ENCODE measurements at regions not wholly inside any gene's neighbourhood (a gene's known extent, or its start where the extent isn't known, plus 50 kb on each side); places are given as distances from the start of the nearest gene placed in this dataset.

DNA sequence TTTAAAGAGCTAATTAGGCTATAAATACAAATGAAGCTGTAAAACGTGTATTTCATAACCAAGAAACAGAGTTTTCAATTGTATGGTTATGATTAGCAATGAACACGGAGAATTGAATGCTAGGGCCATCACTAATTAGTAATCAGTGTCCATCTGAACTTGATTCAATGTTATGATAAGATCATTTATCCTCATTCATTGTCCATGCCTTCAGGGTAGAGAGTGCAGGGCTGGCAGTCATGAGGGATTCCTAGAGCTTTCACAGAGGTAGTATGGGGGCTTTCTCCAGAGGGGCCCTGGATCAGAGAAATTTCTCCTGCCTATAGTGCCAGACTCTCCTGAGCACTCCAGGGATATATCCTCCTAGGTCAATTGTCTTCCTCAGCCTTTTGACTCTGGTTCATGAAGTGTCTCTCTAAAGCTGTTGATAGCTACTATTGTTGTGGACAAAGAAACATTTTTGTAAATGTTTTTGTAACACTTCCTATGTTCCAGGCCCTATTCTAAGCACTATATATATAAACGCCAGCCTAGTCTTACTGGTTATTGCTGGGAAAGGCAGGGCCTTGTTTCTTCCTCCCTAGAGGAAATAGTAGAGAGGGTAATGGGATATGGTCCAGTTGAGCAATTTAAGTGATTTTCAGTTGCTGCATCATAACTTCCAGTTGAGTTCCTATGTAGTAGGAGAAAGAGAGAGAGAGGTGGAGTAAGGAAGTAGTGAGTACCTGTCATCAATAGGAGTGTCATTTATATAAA, 249.0 kb downstream of the NFKBIZ start:
- Histone ChIP-seq H3K27ac (no peak overlapping the region), H3K9me3 (no peaks in the 10 kb centered on the region), H3K4me3 (no peak overlapping the region), H3K27me3 (no peaks in the 10 kb centered on the region), H3K4me1 (no peaks in the 10 kb centered on the region), H3K36me3 (no peaks in the 10 kb centered on the region)
- TF ChIP-seq POLR2AphosphoS5 (IDR thresholded peaks at IDR 0.05; ENCODE audit: insufficient read depth in 1 of 2, low read depth in 1 of 2), result no peak
- intact Hi-C loops (cut with DNase I), result no loop called here
- no peak for DNase-seq (ENCODE audit: extremely low spot score in 2 of 2)

GRCh38 chr3:102099913-102100312, 250.6 kb downstream of the NFKBIZ start:
- H3K4me3 ChIP-seq, result no peak overlapping the region
- intact Hi-C loops (cut with DNase I), result no loop called here
- DNase-seq (ENCODE audit: extremely low spot score in 2 of 2), result no peak

GRCh38 chr3:102102394-102102793, 253.1 kb downstream of the NFKBIZ start:
- Histone ChIP-seq H3K27ac (no peak overlapping the region), H3K36me3 (no peaks in the 10 kb centered on the region), H3K4me3 (no peak overlapping the region), H3K4me1 (no peaks in the 10 kb centered on the region), H3K27me3 (no peaks in the 10 kb centered on the region), H3K9me3 (no peaks in the 10 kb centered on the region)
- DNase-seq (ENCODE audit: extremely low spot score in 2 of 2), result no peak
- intact Hi-C loops (cut with DNase I), result no loop called here
- TF ChIP-seq CTCF (IDR thresholded peaks at IDR 0.05), result no peak
- no peak for TF ChIP-seq POLR2A (IDR thresholded peaks at IDR 0.05)
- no peak for TF ChIP-seq POLR2AphosphoS5 (IDR thresholded peaks at IDR 0.05; ENCODE audit: insufficient read depth in 1 of 2, low read depth in 1 of 2)

More at GRCh38 chr3:102099913-102100312, 250.6 kb downstream of the NFKBIZ start:
- Histone ChIP-seq H3K9me3 (no peaks in the 10 kb centered on the region), H3K4me1 (no peaks in the 10 kb centered on the region), H3K27me3 (no peaks in the 10 kb centered on the region), H3K36me3 (no peaks in the 10 kb centered on the region), H3K27ac (no peak overlapping the region)
- TF ChIP-seq POLR2AphosphoS5 (IDR thresholded peaks at IDR 0.05; ENCODE audit: insufficient read depth in 1 of 2, low read depth in 1 of 2), result no peak
- TF ChIP-seq POLR2A (IDR thresholded peaks at IDR 0.05), result no peak
- no peak for TF ChIP-seq CTCF (IDR thresholded peaks at IDR 0.05)

DNA sequence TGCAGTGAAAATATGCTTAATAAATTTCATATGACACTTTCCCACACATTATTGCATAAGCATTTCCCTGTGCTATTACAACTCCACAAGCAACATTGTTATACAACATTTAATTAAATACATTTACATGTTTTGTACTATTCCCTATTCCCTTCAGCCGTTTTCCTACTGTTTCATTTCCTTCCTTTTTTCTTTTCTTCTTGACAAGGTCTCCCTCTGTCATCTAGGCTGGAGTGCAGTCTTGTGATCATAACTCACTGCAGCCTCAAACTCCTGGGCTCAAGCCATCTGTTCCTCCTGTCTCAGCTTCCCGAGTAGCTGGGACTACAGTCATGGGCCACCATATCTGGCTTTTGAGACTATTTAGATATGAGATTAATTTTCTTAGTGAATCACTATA, 254.7 kb downstream of the NFKBIZ start:
- TF ChIP-seq POLR2AphosphoS5 (IDR thresholded peaks at IDR 0.05; ENCODE audit: insufficient read depth in 1 of 2, low read depth in 1 of 2) (no peak), POLR2A (IDR thresholded peaks at IDR 0.05) (no peak), CTCF (IDR thresholded peaks at IDR 0.05) (no peak)
- no peaks in the 10 kb centered on the region for H3K4me1 ChIP-seq
- intact Hi-C loops (cut with DNase I), result no loop called here
- H3K4me3 ChIP-seq, result no peak overlapping the region
- no peaks in the 10 kb centered on the region for H3K27me3 ChIP-seq
- no peaks in the 10 kb centered on the region for H3K36me3 ChIP-seq
- no peak overlapping the region for H3K27ac ChIP-seq
- no peaks in the 10 kb centered on the region for H3K9me3 ChIP-seq
- no peak for DNase-seq (ENCODE audit: extremely low spot score in 2 of 2)

GRCh38 chr3:102105193-102105592, 255.9 kb downstream of the NFKBIZ start:
- H3K4me3 ChIP-seq, result no peak overlapping the region
- intact Hi-C loops (cut with DNase I), result no loop called here
- H3K27ac ChIP-seq, result no peak overlapping the region
- no peaks in the 10 kb centered on the region for H3K27me3 ChIP-seq
- H3K36me3 ChIP-seq, result no peaks in the 10 kb centered on the region
- TF ChIP-seq CTCF (IDR thresholded peaks at IDR 0.05) (no peak), POLR2A (IDR thresholded peaks at IDR 0.05) (no peak), POLR2AphosphoS5 (IDR thresholded peaks at IDR 0.05; ENCODE audit: insufficient read depth in 1 of 2, low read depth in 1 of 2) (no peak)
- DNase-seq (ENCODE audit: extremely low spot score in 2 of 2), result no peak
- no peaks in the 10 kb centered on the region for H3K9me3 ChIP-seq
- no peaks in the 10 kb centered on the region for H3K4me1 ChIP-seq
